GM12872 (cell line): ENCODE measurements at regions not wholly inside any gene's neighbourhood (a gene's known extent, or its start where the extent isn't known, plus 50 kb on each side); places are given as distances from the start of the nearest gene placed in this dataset.
A peak's percentile ranks its signal among the peaks of the same experiment; 100 is the strongest.

Experiments
- CTCF ChIP-seq: IDR thresholded peaks from 3 replicates; pipeline ENCODE4 v1.5.1; 2011; ENCODE audit warnings: low read depth, mild to moderate bottlenecking, low read length, moderate library complexity; ENCODE audit not compliant: insufficient read depth

DNA sequence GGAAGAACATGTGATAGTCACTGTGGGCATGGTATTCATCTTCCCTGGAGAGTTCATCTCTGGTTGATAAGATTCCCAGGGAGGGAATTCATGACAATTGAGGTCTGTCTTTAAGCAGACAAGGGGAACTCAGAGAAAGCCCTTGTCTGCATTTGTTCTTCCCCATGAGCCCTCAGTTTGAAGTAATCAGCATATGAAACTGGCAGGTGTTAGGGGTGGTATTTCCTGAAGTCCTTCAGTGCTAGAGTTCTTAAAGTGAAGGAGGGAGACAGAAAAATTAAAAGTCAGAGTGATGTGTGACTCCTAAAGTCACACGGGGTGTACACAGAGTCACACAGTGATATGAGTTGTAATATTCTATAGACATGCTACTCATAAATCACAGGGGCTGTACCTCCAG lies 60.6 kb upstream of the SYK start:
- TF ChIP-seq CTCF = no peak

DNA sequence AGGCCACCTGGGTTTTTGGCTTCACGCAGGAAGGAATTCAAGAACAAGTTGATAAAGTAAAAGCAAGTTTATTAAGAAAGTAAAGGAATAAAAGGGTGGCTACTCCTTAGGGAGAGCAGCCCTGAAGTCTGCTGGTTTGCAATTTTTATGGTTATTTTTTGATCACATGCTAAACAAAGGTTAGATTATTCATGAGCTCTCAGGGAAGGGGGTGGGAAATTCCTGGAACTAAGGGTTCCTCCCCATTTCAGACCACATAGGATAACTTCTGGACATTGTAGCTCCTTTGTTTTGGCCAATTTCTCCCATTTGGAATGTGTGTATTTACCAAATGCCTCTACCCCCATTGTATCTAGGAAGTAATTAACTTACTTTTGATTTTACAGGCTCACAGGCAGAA lies 63.9 kb upstream of the SYK start:
- no peak for TF ChIP-seq CTCF

DNA sequence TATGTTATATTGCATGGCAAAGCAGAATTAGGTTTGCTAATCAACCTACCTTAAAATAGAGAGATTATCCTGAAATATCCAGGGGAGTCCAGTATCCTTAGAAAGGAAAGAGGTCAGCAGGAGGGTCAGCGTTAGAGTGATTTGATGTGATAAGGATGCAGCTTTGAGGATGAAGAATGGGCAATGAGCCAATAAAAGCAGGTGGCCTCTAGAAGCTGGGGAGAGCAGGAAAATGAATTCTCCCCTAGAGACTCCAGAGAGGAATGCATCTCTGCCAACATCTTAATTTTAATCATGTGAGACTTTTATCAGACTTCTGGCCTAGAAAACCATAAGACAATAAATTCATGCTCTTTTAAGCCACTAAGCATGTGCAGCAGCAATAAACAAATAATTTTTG lies 65.7 kb upstream of the SYK start:
- no peak for TF ChIP-seq CTCF

DNA sequence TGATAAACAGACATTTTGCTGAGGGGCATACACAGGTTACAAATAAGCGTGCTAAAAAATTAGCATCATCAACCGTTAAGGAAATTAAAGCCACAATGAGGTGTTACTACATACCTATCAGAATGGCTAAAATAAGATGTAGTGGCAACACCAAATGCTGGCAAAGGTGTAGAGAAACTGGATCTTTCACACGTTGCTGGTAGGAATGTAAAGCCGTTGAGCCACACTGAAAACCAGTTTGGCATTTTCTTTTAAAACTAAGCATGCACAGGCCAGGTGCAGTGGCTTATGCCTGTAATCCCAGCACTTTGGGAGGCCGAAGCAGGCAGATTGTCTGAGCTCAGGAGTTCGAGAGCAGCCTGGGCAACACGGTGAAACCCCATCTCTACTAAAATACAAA lies 67.0 kb upstream of the SYK start:
- no peak for TF ChIP-seq CTCF

DNA sequence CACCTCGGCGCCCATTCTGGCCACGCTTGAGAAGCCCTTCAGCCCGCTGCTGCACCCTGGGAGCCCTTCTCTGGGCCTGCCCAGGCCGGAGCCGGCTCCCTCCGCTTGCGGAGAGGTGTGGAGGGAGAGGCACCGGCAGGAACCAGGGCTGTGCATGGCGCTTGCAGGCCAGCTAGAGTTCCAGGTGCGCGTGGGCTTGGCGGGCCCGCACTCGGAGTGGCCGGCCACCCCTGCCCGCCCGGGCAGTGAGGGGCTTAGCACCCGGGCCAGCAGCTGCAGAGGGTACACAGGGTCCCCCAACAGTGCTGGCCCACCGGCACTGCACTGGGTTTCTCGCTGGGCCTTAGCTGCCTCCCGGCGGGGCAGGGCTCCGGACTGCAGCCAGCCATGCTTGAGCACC lies 72.3 kb upstream of the SYK start:
- TF ChIP-seq CTCF = no peak

DNA sequence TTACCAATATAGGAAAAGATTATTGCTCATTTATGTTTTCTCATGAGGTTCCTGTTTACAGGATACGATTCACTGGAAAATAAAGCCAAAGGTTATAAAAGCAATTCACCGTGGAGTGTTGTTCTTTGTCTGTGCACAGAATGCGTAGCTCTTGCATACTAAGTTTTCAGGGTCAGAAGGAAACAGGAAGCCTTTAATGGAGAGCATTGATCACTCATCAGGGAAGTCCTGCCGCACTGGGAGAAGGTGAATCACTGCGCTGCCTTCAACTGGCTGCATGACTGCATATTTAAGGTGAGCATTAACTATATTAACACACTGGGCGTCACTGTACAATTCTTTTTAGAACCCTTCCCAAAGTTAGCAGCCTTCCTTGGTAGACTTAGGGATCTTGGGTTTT lies 74.1 kb upstream of the SYK start:
- no peak for TF ChIP-seq CTCF

DNA sequence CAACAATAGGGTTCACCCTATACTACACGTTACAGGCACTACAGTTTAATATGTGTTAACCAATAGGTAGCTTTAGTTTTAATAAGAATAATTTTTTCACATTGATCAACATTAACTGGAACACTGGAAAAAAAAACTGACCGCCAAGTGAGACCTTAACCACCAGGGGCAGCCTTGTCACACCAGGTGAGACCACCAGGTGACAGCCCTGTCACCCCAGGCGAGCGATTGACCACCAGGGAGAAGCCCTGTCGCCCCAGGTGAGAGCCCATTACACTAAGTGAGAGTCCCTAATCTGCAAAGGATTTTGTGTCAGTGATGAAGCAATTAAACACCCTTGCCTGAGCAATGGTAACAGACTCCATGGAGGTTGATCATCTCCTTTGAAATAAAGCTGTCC lies 75.4 kb upstream of the SYK start:
- peak; percentile 51; the same call in 2 of the 3 replicates for TF ChIP-seq CTCF

GRCh38 chr9:90724880-90725279 lies 76.7 kb upstream of the SYK start:
- TF ChIP-seq CTCF = no peak
